ENCODE measurements at regions not wholly inside any gene's neighbourhood (a gene's known extent, or its start where the extent isn't known, plus 50 kb on each side); places are given as distances from the start of the nearest gene placed in this dataset.
"Not testable (repeated sequence)": the region's sequence is repeated elsewhere in the genome, so short reads cannot be mapped to it uniquely, and the experiment has no call there.

- no peak for TF ChIP-seq ARID4A (CRISPR knock-in tag; IDR thresholded peaks at IDR 0.05; ENCODE audit: borderline replicate concordance)
Observed at GRCh38 chr13:44796597-44797490, 192.4 kb downstream of the NUFIP1 start (continued).

- DNase-seq (ENCODE audit: low spot score); H3K9me3 ChIP-seq (ENCODE audit: low read length); ATAC-seq; H3K4me2 ChIP-seq (ENCODE audit: low read depth, low read length); H4K20me1 ChIP-seq (ENCODE audit: insufficient read depth, low read length); in situ Hi-C loops (cut with HindIII; ENCODE audit: extremely low pct_ligation_motif_present, low pct_unique_long_range_greater_than_20kb); H3K4me1 ChIP-seq (ENCODE audit: insufficient read depth, low read length); BruUV-seq (replicated peaks); H3K27me3 ChIP-seq (ENCODE audit: control insufficient read depth in 1 of 2, insufficient read depth in 2 of 2, low read length in 2 of 2); H3K27ac ChIP-seq (ENCODE audit: extremely low read length, insufficient read depth, low read length); H3K79me2 ChIP-seq (ENCODE audit: insufficient read depth, low read length); POLR2A ChIA-PET; H2AFZ ChIP-seq (ENCODE audit: low read length); H3K36me3 ChIP-seq (replicated peaks in 1 of 2; ENCODE audit: control insufficient read depth in 1 of 2, insufficient read depth in 2 of 2, low read length in 2 of 2); FAIRE-seq; intact Hi-C loops (cut with micrococcal nuclease; ENCODE audit: unreplicated experiment); CTCF ChIA-PET (ENCODE audit: low intra/inter-chr PET ratio, low total read pairs); H3K9ac ChIP-seq (ENCODE audit: insufficient read depth, low read depth, low read length); H3K4me3 ChIP-seq (replicated peaks in 1 of 3; ENCODE audit: insufficient read depth in 1 of 3, low read depth in 2 of 3, low read length in 3 of 3): not testable (repeated sequence)
- WGBS (ENCODE audit: low lambda C conversion rate) = no CpG with 5 or more reads among the region's 2 CpGs
Observed at GRCh38 chr13:44796039-44796438, 193.2 kb downstream of the NUFIP1 start.
